PC-3 (cell line): ENCODE measurements at regions not wholly inside any gene's neighbourhood (a gene's known extent, or its start where the extent isn't known, plus 50 kb on each side); places are given as distances from the start of the nearest gene placed in this dataset.

Experiments used
- ATAC-seq: fragments of 200-7000 bp; cut with Tn5 transposase; 2 replicates; pipeline ENCODE4 v1.9.1; 2020; ENCODE audit warnings: mild to moderate bottlenecking, moderate library complexity
- BruUV-seq: library from RNA; stranded (reverse); fragments of 400-500 nt; replicated peaks from 2 replicates; lab custom pipeline; 2021; lab: Mats Ljungman, UMichigan
- CTCF ChIA-PET: fragments of 300-600 bp; sonication (Branson Sonifier 250); formaldehyde crosslinking; loops from one replicate; lab custom pipeline; 2022; ENCODE audit warnings: antibody characterized with exemption; lab: Charles Lee
- POLR2A ChIA-PET: fragments of 300-600 bp; sonication (Branson Sonifier 250); formaldehyde crosslinking; loops from one replicate; lab custom pipeline; 2022; ENCODE audit warnings: antibody characterized with exemption; ENCODE audit not compliant: unreplicated experiment; lab: Charles Lee
- DNase-seq: peaks from one replicate; pipeline ENCODE4 v3.0.0-alpha.2; 2015
- H2AFZ ChIP-seq: fragments of 300-600 bp; sonication (generic); 2 replicates; pipeline ENCODE4 v1.6.0; 2016; ENCODE audit warnings: antibody characterized with exemption, low read length
- H3F3A ChIP-seq: fragments of 300-600 bp; sonication (generic); one replicate; pipeline ENCODE4 v1.6.0; 2017; ENCODE audit warnings: antibody characterized with exemption, low read length, control low read depth, mild to moderate bottlenecking; ENCODE audit not compliant: unreplicated experiment
- H3K27ac ChIP-seq: fragments of 300-600 bp; sonication (generic); 2 replicates; pipeline ENCODE4 v1.5.1; 2016; ENCODE audit warnings: mild to moderate bottlenecking, low read length
- H3K27me3 ChIP-seq: fragments of 300-600 bp; sonication (generic); 2 replicates; pipeline ENCODE4 v1.6.1; 2016; ENCODE audit warnings: low read length, mixed read lengths
- H3K36me3 ChIP-seq: fragments of 300-600 bp; sonication (generic); 2 replicates; pipeline ENCODE4 v1.6.1; 2016; ENCODE audit warnings: low read depth, mixed run types, low read length, mixed read lengths
- H3K4me1 ChIP-seq: fragments of 300-600 bp; sonication (generic); 2 replicates; pipeline ENCODE4 v1.5.1; 2016; ENCODE audit warnings: low read length; ENCODE audit not compliant: insufficient read depth
- H3K4me2 ChIP-seq: fragments of 300-600 bp; sonication (generic); 2 replicates; pipeline ENCODE4 v1.6.0; 2016; ENCODE audit warnings: low read length
- H3K4me3 ChIP-seq: fragments of 300-600 bp; sonication (generic); 2 replicates; pipeline ENCODE4 v1.5.1; 2016; ENCODE audit warnings: mild to moderate bottlenecking, low read length, mixed read lengths
- H3K79me2 ChIP-seq: fragments of 300-600 bp; sonication (generic); 2 replicates; pipeline ENCODE4 v1.6.1; 2017; ENCODE audit warnings: low read length, mixed read lengths
- H3K9ac ChIP-seq: fragments of 300-600 bp; sonication (generic); 2 replicates; pipeline ENCODE4 v1.6.0; 2016; ENCODE audit warnings: mild to moderate bottlenecking, low read length
- H3K9me2 ChIP-seq: fragments of 300-600 bp; sonication (generic); replicated peaks from 2 replicates; pipeline ENCODE4 v1.6.1; 2016; ENCODE audit warnings: mixed run types, low read length, mixed read lengths
- H3K9me3 ChIP-seq: fragments of 300-600 bp; sonication (generic); 2 replicates; pipeline ENCODE4 v1.6.1; 2016; ENCODE audit warnings: low read length, mixed read lengths
- H4K20me1 ChIP-seq: fragments of 300-600 bp; sonication (generic); 2 replicates; pipeline ENCODE4 v1.6.1; 2016; ENCODE audit warnings: low read length, mixed read lengths
- EZH2 ChIP-seq: fragments of 300-600 bp; sonication (generic); IDR thresholded peaks from one replicate; pipeline ENCODE4 v1.6.1; 2017; ENCODE audit warnings: antibody characterized with exemption, mild to moderate bottlenecking, low read length; ENCODE audit not compliant: unreplicated experiment
- EZH2phosphoT487 ChIP-seq: fragments of 300-600 bp; sonication (generic); IDR thresholded peaks from 2 replicates; pipeline ENCODE4 v1.6.1; 2018; ENCODE audit warnings: mild to moderate bottlenecking, antibody characterized with exemption, low read length, borderline replicate concordance
- intact Hi-C: fragments of 100-400 bp; cut with micrococcal nuclease; formaldehyde crosslinking; loops from 2 replicates; pipeline ENCODE4 v1.9.0; 2023
- TF ChIP-seq, protein P1 (sequence below): fragments of 300-600 bp; sonication (generic); conservative IDR thresholded peaks from 2 replicates; pipeline ENCODE4 v1.5.1; 2017; ENCODE audit warnings: antibody characterized with exemption, low read depth, mild to moderate bottlenecking, low read length

GRCh38 chr6:99739526-99739925 is 132.9 kb downstream of the PRDM13 start:
- H3K9me3 ChIP-seq: no peaks in the 10 kb centered on the region
- H3K27me3 ChIP-seq: no peaks in the 10 kb centered on the region
- H3K27ac ChIP-seq: no peak overlapping the region
- BruUV-seq: no TSS peak
- no peaks in the 10 kb centered on the region for H3K4me1 ChIP-seq
- CTCF ChIA-PET: no interaction called here
- intact Hi-C loops: no loop called here
- H3K36me3 ChIP-seq: no peaks in the 10 kb centered on the region
- POLR2A ChIA-PET: no interaction called here
- ATAC-seq (no peak), DNase-seq (no peak)
- no peaks in the 10 kb centered on the region for H3K9me2 ChIP-seq
- TF ChIP-seq EZH2 (no peak), EZH2phosphoT487 (no peak)
- TF ChIP-seq, protein P1, sequence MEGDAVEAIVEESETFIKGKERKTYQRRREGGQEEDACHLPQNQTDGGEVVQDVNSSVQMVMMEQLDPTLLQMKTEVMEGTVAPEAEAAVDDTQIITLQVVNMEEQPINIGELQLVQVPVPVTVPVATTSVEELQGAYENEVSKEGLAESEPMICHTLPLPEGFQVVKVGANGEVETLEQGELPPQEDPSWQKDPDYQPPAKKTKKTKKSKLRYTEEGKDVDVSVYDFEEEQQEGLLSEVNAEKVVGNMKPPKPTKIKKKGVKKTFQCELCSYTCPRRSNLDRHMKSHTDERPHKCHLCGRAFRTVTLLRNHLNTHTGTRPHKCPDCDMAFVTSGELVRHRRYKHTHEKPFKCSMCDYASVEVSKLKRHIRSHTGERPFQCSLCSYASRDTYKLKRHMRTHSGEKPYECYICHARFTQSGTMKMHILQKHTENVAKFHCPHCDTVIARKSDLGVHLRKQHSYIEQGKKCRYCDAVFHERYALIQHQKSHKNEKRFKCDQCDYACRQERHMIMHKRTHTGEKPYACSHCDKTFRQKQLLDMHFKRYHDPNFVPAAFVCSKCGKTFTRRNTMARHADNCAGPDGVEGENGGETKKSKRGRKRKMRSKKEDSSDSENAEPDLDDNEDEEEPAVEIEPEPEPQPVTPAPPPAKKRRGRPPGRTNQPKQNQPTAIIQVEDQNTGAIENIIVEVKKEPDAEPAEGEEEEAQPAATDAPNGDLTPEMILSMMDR: no peak
- H3K4me3 ChIP-seq: no peak overlapping the region
- H2AFZ ChIP-seq: no peak overlapping the region
- no peaks in the 10 kb centered on the region for H3F3A ChIP-seq
- no peaks in the 10 kb centered on the region for H4K20me1 ChIP-seq
- no peak overlapping the region for H3K9ac ChIP-seq
- H3K79me2 ChIP-seq: no peaks in the 10 kb centered on the region
- H3K4me2 ChIP-seq: no peak overlapping the region

- intact Hi-C loops: no loop called here
- Histone ChIP-seq H3K79me2 (no peaks in the 10 kb centered on the region), H3K9me3 (no peaks in the 10 kb centered on the region), H3K27ac (no peak overlapping the region), H3K9ac (no peak overlapping the region), H3K4me2 (no peak overlapping the region), H3K9me2 (no peaks in the 10 kb centered on the region), H3K36me3 (no peaks in the 10 kb centered on the region), H3K27me3 (no peaks in the 10 kb centered on the region), H4K20me1 (no peaks in the 10 kb centered on the region), H3F3A (no peaks in the 10 kb centered on the region), H3K4me1 (no peaks in the 10 kb centered on the region), H2AFZ (no peak overlapping the region), H3K4me3 (no peak overlapping the region)
- no peak for TF ChIP-seq EZH2phosphoT487
- TF ChIP-seq EZH2: no peak
- TF ChIP-seq, protein P1: no peak
- ATAC-seq: no peak
- no TSS peak for BruUV-seq
- no peak for DNase-seq
- CTCF ChIA-PET: no interaction called here
- POLR2A ChIA-PET: no interaction called here
These were observed 134.5 kb downstream of the PRDM13 start for GRCh38 chr6:99741092-99741491.

DNA sequence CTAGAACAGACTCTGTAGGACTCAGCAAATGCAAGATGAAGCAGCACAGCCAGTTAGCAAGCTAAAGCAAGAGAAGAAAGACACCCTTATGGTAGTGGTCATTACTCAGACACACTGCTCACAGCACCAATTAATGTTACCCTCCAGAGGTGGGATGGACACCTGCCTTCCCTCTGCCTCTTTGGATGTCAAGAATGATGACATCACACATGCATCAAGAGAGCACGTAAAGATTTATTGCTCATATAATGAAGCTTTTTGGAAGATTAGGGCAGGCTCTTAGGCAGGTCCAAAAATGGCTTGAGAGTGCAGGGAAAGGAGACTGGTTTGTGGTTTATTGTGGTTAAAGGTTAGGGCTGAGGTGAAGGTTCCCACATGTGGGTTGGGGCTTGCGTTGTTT is 137.0 kb downstream of the PRDM13 start:
- Histone ChIP-seq H3F3A (no peaks in the 10 kb centered on the region), H4K20me1 (no peaks in the 10 kb centered on the region), H3K79me2 (no peaks in the 10 kb centered on the region), H3K9me3 (no peaks in the 10 kb centered on the region), H3K4me1 (no peaks in the 10 kb centered on the region), H3K9ac (no peak overlapping the region), H3K36me3 (no peaks in the 10 kb centered on the region), H3K4me2 (no peak overlapping the region), H3K27me3 (peaks cover 6% of the 10 kb centered on the region; the same call in 1 of the 2 replicates), H3K4me3 (no peak overlapping the region), H3K9me2 (no peaks in the 10 kb centered on the region), H2AFZ (no peak overlapping the region), H3K27ac (no peak overlapping the region)
- no peak for DNase-seq
- CTCF ChIA-PET: no interaction called here
- intact Hi-C loops: no loop called here
- TF ChIP-seq EZH2phosphoT487 (no peak), EZH2 (no peak)
- TF ChIP-seq, protein P1: no peak
- ATAC-seq: no peak
- POLR2A ChIA-PET: no interaction called here
- BruUV-seq: no TSS peak
